ENCODE measurements at regions not wholly inside any gene's neighbourhood (a gene's known extent, or its start where the extent isn't known, plus 50 kb on each side); places are given as distances from the start of the nearest gene placed in this dataset.

DNA sequence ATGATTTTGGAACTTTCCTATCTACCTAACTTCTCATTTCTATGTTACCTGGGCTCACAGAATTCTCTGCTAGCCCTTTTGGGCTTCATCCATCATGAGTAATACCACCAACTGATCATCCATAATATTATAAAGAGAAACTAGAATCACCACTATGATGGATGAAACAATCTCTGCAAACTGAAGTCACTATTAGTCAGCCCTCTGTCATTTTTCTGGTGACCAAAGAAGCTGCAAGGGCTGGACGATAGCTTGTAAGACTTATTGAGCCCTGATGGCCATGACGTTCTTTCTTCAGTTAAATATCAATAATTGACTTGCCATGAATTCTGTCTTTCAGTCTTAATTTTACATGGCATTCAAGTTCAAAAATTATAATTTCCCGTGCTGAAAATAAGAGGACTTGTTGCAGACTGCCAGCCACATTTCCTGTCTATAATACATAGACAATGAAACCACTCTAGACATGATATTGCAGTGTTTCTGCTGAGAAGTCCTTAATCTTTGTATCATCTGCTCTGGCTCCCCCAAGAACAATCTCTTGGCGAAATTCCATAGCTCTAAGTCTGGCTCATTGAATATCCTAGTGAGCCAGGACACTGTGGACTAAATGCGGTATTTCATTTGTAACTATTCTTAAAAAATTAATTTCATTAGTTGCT is 655.0 kb upstream of the CAMK1G start:
- Histone ChIP-seq H3K4me1 (ENCODE audit: insufficient read depth) (no peaks in the 10 kb centered on the region), H3K27me3 (no peaks in the 10 kb centered on the region), H3K27ac (no peak overlapping the region), H3K9me3 (no peaks in the 10 kb centered on the region), H3K4me3 (no peak overlapping the region), H3K36me3 (no peaks in the 10 kb centered on the region)
- no peak for TF ChIP-seq POLR2A (IDR thresholded peaks at IDR 0.05)
- TF ChIP-seq, protein P1, sequence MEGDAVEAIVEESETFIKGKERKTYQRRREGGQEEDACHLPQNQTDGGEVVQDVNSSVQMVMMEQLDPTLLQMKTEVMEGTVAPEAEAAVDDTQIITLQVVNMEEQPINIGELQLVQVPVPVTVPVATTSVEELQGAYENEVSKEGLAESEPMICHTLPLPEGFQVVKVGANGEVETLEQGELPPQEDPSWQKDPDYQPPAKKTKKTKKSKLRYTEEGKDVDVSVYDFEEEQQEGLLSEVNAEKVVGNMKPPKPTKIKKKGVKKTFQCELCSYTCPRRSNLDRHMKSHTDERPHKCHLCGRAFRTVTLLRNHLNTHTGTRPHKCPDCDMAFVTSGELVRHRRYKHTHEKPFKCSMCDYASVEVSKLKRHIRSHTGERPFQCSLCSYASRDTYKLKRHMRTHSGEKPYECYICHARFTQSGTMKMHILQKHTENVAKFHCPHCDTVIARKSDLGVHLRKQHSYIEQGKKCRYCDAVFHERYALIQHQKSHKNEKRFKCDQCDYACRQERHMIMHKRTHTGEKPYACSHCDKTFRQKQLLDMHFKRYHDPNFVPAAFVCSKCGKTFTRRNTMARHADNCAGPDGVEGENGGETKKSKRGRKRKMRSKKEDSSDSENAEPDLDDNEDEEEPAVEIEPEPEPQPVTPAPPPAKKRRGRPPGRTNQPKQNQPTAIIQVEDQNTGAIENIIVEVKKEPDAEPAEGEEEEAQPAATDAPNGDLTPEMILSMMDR (IDR thresholded peaks at IDR 0.05): no peak
- TF ChIP-seq EP300 (IDR thresholded peaks at IDR 0.05): no peak
- no peak for DNase-seq
- intact Hi-C loops (cut with DNase I): no loop called here
- WGBS, 3 donors: 80 to 89% (median 85%) methylated on average over 5 of the region's 5 CpGs

DNA sequence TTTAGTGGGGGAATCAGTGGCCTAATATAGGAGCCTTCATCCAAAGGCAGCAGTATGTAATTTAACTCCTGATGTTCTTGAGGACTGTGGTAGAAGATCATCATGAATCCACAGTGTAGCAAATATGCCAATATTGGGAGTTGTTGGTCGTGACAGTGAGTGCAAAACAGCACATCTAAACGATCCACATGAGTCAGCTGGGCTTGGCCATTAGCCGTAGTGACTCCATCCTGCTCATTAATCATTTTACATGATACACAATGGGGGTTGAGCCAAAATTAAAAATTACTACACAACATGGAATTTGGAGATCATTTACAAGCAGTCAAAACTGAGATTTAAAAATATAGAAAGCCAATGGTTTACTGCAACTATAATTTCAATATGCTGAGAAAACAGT is 653.9 kb upstream of the CAMK1G start:
- Histone ChIP-seq H3K27ac (no peak overlapping the region), H3K4me3 (no peak overlapping the region), H3K4me1 (ENCODE audit: insufficient read depth) (no peaks in the 10 kb centered on the region), H3K36me3 (no peaks in the 10 kb centered on the region), H3K9me3 (no peaks in the 10 kb centered on the region), H3K27me3 (no peaks in the 10 kb centered on the region)
- intact Hi-C loops (cut with DNase I): no loop called here
- DNase-seq: no peak
- WGBS, 3 donors: 40 to 43% (median 41%) methylated on average over 3 of the region's 3 CpGs
- TF ChIP-seq, protein P1 (IDR thresholded peaks at IDR 0.05): no peak
- TF ChIP-seq POLR2A (IDR thresholded peaks at IDR 0.05) (no peak), EP300 (IDR thresholded peaks at IDR 0.05) (no peak)

DNA sequence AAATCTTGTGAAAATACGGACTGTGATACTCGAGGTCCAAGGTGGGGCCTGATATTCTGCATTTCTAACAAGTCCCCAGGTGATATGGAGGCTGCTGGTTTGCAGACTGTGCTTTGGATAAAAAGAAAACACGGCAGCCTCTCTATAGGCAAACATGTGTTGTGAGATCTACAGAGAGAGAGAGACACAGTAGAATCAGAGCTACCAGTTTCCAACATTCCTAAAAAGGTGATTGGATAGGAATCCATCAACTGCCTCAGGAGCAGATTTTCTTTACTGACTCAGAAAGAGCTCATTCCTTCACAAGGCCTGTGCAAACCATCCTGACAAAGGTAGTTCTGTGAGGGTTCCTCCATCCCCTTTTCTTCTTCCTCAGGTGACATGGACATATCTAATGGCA is 651.6 kb upstream of the CAMK1G start:
- no peak overlapping the region for H3K4me3 ChIP-seq
- no peaks in the 10 kb centered on the region for H3K27me3 ChIP-seq
- no peak for DNase-seq
- WGBS, 3 donors: 82 to 86% (median 85%) methylated on average over 3 of the region's 3 CpGs
- intact Hi-C loops (cut with DNase I): no loop called here
- TF ChIP-seq POLR2A (IDR thresholded peaks at IDR 0.05): no peak
- TF ChIP-seq EP300 (IDR thresholded peaks at IDR 0.05): no peak
- TF ChIP-seq, protein P1 (IDR thresholded peaks at IDR 0.05): no peak
- H3K4me1 ChIP-seq (ENCODE audit: insufficient read depth): no peaks in the 10 kb centered on the region
- H3K27ac ChIP-seq: no peak overlapping the region
- H3K36me3 ChIP-seq: no peaks in the 10 kb centered on the region
- no peaks in the 10 kb centered on the region for H3K9me3 ChIP-seq

DNA sequence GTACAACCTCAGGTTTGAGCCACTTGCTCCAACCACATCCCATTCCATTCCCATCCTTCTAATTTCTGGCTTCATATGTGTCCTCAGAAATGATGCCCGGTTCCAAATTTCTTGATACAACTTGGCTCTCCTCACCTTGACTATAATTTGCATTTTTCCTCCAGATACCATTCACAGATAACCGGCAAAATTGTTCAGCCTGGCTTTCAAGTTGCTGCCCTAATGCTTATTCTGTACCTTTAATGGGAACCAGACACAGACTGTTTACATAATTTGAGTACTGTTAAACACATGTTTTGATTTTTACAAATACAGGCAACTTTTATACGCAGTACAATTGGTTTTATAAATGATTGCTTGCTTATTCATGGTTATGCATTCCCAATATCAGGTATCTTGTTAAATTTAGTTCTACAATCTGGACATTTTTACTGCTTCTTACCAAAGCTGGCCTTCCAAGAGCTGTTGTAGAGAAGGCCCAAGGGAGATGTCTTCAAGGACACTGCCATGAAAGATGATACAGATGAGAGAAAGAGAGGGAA is 649.5 kb upstream of the CAMK1G start:
- H3K9me3 ChIP-seq: no peaks in the 10 kb centered on the region
- H3K27me3 ChIP-seq: no peaks in the 10 kb centered on the region
- no peak overlapping the region for H3K27ac ChIP-seq
- no peak for TF ChIP-seq EP300 (IDR thresholded peaks at IDR 0.05)
- TF ChIP-seq, protein P1 (IDR thresholded peaks at IDR 0.05): no peak
- no peak for TF ChIP-seq POLR2A (IDR thresholded peaks at IDR 0.05)
- no peaks in the 10 kb centered on the region for H3K4me1 ChIP-seq (ENCODE audit: insufficient read depth)
- intact Hi-C loops (cut with DNase I): no loop called here
- no peak for DNase-seq
- 13 to 31% (median 15%) methylated on average over 3 of the region's 3 CpGs for WGBS, 3 donors
- H3K36me3 ChIP-seq: no peaks in the 10 kb centered on the region
- no peak overlapping the region for H3K4me3 ChIP-seq
